ENCODE measurements at regions not wholly inside any gene's neighbourhood (a gene's known extent, or its start where the extent isn't known, plus 50 kb on each side); places are given as distances from the start of the nearest gene placed in this dataset.

DNA sequence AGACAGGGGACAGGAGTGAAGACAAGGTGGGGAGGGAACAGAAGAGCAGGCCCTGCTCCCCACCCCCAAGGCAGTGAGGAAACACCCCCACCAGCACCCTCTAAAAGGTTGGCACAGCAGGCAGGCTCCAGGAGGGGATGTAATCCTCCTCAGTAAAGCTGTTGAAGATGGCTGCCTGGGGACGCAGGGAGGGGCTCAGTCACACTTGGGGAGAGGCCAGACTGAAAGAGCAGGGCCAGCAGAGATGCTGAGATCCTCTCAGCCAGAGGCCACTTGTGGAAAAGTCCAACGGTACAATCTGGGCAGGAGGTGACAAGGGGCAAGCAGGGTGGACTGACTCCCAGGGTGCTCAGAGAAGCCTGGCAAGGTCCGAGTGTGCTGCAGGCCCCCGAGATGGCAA is 154.8 kb upstream of the ID2 start:
- Histone ChIP-seq H3K36me3 (ENCODE audit: insufficient read depth) (no peaks in the 10 kb centered on the region), H3K9ac (no peak overlapping the region), H3K4me2 (no peak overlapping the region), H3K27ac (no peak overlapping the region), H3K79me2 (ENCODE audit: insufficient read depth, low read depth) (no peaks in the 10 kb centered on the region), H4K20me1 (ENCODE audit: insufficient read depth) (no peaks in the 10 kb centered on the region), H3K4me1 (ENCODE audit: low read depth, poor library complexity, severe bottlenecking) (peaks cover 42% of the 10 kb centered on the region), H3K27me3 (ENCODE audit: insufficient read depth, low read depth) (no peaks in the 10 kb centered on the region), H2AFZ (ENCODE audit: low read depth) (no peak overlapping the region), H3K4me3 (IDR thresholded peaks at IDR 0.05; ENCODE audit: insufficient read depth, low read depth, low read length) (no peak overlapping the region)
- TF ChIP-seq, protein P1, sequence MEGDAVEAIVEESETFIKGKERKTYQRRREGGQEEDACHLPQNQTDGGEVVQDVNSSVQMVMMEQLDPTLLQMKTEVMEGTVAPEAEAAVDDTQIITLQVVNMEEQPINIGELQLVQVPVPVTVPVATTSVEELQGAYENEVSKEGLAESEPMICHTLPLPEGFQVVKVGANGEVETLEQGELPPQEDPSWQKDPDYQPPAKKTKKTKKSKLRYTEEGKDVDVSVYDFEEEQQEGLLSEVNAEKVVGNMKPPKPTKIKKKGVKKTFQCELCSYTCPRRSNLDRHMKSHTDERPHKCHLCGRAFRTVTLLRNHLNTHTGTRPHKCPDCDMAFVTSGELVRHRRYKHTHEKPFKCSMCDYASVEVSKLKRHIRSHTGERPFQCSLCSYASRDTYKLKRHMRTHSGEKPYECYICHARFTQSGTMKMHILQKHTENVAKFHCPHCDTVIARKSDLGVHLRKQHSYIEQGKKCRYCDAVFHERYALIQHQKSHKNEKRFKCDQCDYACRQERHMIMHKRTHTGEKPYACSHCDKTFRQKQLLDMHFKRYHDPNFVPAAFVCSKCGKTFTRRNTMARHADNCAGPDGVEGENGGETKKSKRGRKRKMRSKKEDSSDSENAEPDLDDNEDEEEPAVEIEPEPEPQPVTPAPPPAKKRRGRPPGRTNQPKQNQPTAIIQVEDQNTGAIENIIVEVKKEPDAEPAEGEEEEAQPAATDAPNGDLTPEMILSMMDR (conservative IDR thresholded peaks at IDR 0.05; ENCODE audit: low read depth, low read length): no peak

DNA sequence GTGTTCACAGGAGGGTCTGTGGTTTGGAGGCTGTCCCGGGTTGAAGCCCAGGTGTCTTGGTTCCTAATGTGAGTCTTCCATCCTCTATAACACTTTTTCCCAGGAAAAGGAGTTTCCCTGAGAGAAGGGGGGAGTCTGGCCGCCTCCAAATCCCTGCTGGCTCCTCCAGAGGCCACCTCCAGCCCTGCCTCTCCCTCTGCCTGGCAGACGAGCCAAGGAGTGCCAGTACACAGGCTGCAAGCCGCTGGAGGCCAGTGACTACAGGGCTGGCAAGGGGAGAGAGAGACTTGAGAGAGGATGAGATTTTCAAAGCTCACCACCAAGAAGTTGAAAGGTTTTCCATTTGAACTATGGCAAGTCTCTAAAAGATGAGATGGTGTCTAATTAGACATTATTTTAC is 154.2 kb upstream of the ID2 start:
- TF ChIP-seq, protein P1 (conservative IDR thresholded peaks at IDR 0.05; ENCODE audit: low read depth, low read length): no peak
- Histone ChIP-seq H3K36me3 (ENCODE audit: insufficient read depth) (no peaks in the 10 kb centered on the region), H3K4me1 (ENCODE audit: low read depth, poor library complexity, severe bottlenecking) (peaks cover 36% of the 10 kb centered on the region), H3K9ac (no peak overlapping the region), H2AFZ (ENCODE audit: low read depth) (no peak overlapping the region), H4K20me1 (ENCODE audit: insufficient read depth) (no peaks in the 10 kb centered on the region), H3K27ac (no peak overlapping the region), H3K27me3 (ENCODE audit: insufficient read depth, low read depth) (no peaks in the 10 kb centered on the region), H3K79me2 (ENCODE audit: insufficient read depth, low read depth) (no peaks in the 10 kb centered on the region), H3K4me2 (no peak overlapping the region), H3K4me3 (IDR thresholded peaks at IDR 0.05; ENCODE audit: insufficient read depth, low read depth, low read length) (no peak overlapping the region)

DNA sequence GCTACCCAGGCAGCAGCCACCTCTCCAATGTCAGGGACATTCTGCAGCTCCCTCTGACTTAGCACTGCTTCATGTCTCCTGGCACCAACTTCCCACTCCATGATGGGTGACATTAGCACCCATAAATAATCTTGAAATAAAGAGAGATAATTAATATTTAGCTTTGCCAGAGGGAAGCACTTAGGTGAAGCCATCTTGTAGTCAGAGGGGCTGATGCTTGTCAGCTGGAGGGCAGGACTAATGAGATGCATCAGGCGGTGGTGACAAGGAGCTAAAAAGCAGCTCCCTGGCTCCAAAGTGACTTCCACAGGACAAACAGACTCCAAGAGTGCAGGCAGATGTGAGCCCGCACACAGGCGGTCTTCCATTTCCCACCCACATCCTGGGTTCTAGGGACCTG is 153.0 kb upstream of the ID2 start:
- H3K27me3 ChIP-seq (ENCODE audit: insufficient read depth, low read depth): no peaks in the 10 kb centered on the region
- no peaks in the 10 kb centered on the region for H3K36me3 ChIP-seq (ENCODE audit: insufficient read depth)
- no peak overlapping the region for H2AFZ ChIP-seq (ENCODE audit: low read depth)
- no peak overlapping the region for H3K4me3 ChIP-seq (IDR thresholded peaks at IDR 0.05; ENCODE audit: insufficient read depth, low read depth, low read length)
- TF ChIP-seq, protein P1 (conservative IDR thresholded peaks at IDR 0.05; ENCODE audit: low read depth, low read length): no peak
- no peaks in the 10 kb centered on the region for H4K20me1 ChIP-seq (ENCODE audit: insufficient read depth)
- H3K4me1 ChIP-seq (ENCODE audit: low read depth, poor library complexity, severe bottlenecking): peaks cover 24% of the 10 kb centered on the region
- H3K4me2 ChIP-seq: no peak overlapping the region
- H3K27ac ChIP-seq: no peak overlapping the region
- no peak overlapping the region for H3K9ac ChIP-seq
- H3K79me2 ChIP-seq (ENCODE audit: insufficient read depth, low read depth): no peaks in the 10 kb centered on the region

DNA sequence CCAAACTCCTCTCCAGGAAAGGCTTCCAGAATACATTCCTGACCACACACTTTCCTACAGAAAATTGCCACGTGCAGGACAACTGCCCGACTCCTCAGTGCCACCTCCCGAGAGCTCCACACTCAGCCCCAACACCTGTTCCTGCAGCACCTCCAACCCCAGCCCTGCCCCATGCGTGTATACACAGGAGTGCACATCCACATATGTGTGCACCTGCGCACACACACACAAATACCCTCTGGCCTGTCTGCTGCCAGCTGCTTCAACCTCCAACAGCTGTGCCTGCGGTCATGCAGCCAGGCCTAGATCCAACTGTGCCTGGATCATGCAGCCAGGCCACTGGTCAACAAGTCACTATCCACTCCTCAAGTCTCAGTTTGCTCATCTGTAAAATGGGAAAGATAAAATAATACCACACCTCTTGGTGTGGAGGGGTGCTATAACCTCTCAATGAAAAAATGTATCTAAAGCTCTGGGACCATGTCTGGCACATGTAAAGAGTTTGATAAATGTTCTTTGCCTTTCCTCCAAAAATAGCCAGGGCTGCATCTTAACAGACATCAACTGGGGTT is 152.1 kb upstream of the ID2 start:
- Histone ChIP-seq H3K79me2 (ENCODE audit: insufficient read depth, low read depth) (no peaks in the 10 kb centered on the region), H3K4me1 (ENCODE audit: low read depth, poor library complexity, severe bottlenecking) (peaks cover 16% of the 10 kb centered on the region), H3K4me3 (IDR thresholded peaks at IDR 0.05; ENCODE audit: insufficient read depth, low read depth, low read length) (no peak overlapping the region), H3K36me3 (ENCODE audit: insufficient read depth) (no peaks in the 10 kb centered on the region), H3K27me3 (ENCODE audit: insufficient read depth, low read depth) (no peaks in the 10 kb centered on the region), H2AFZ (ENCODE audit: low read depth) (no peak overlapping the region), H3K4me2 (no peak overlapping the region), H4K20me1 (ENCODE audit: insufficient read depth) (no peaks in the 10 kb centered on the region), H3K9ac (no peak overlapping the region), H3K27ac (no peak overlapping the region)
- TF ChIP-seq, protein P1 (conservative IDR thresholded peaks at IDR 0.05; ENCODE audit: low read depth, low read length): no peak

Data from KMS-11 (cell line).